ENCODE measurements at regions not wholly inside any gene's neighbourhood (a gene's known extent, or its start where the extent isn't known, plus 50 kb on each side); places are given as distances from the start of the nearest gene placed in this dataset.

GRCh38 chr16:9462984-9463383 lies 371.5 kb downstream of the HAPSTR1 start:
- TF ChIP-seq CTCF (IDR thresholded peaks at IDR 0.05) (no peak), POLR2A (IDR thresholded peaks at IDR 0.05) (no peak)

Data from thyroid gland (tissue), 4 donors.